Transverse colon (tissue), 4 donors: ENCODE measurements at regions not wholly inside any gene's neighbourhood (a gene's known extent, or its start where the extent isn't known, plus 50 kb on each side); places are given as distances from the start of the nearest gene placed in this dataset.

Experiments
- DNase-seq: peaks from one replicate; pipeline ENCODE4 v3.0.0-alpha.2; 2019
- H3K27ac ChIP-seq, 4 donors: fragments of 200-600 bp; sonication (generic); 2 replicates each; pipeline ENCODE4 v1.5.1; 2016 to 2018; ENCODE audit warnings: inconsistent platforms in 4 of 4
- H3K27me3 ChIP-seq: fragments of 200-600 bp; sonication (generic); 2 replicates; pipeline ENCODE4 v1.5.1; 2017; ENCODE audit warnings: inconsistent platforms
- H3K36me3 ChIP-seq, 4 donors: fragments of 200-600 bp; sonication (generic); 2 replicates each; pipeline ENCODE4 v1.5.1; 2017 to 2019; ENCODE audit warnings: inconsistent platforms in 4 of 4
- H3K4me1 ChIP-seq, 4 donors: fragments of 200-600 bp; sonication (generic); 2 replicates each; pipeline ENCODE4 v1.5.1; 2017 to 2020; ENCODE audit warnings: inconsistent platforms in 4 of 4
- H3K4me3 ChIP-seq, 4 donors: fragments of 200-600 bp; sonication (generic); 1 replicate in 1 of 4; 2 replicates in 3 of 4; pipeline versions ENCODE4 v1.5.1 to v1.6.1; 2017 to 2019; ENCODE audit warnings: inconsistent platforms in 4 of 4
- H3K9me3 ChIP-seq, 2 donors: fragments of 200-600 bp; sonication (generic); 2 replicates each; pipeline ENCODE4 v1.5.1; 2017 to 2019; ENCODE audit warnings: inconsistent platforms in 2 of 2
- EP300 ChIP-seq: sonication (generic); formaldehyde crosslinking; IDR thresholded peaks from one replicate; pipeline ENCODE4 v1.6.1; 2017; ENCODE audit warnings: antibody characterized with exemption, low read depth
- POLR2A ChIP-seq: fragments of 450-650 bp; IDR thresholded peaks from one replicate; pipeline ENCODE4 v1.6.1; 2016; ENCODE audit warnings: antibody characterized with exemption, mild to moderate bottlenecking, moderate library complexity
- POLR2AphosphoS5 ChIP-seq, 3 donors: sonication (generic); formaldehyde crosslinking; IDR thresholded peaks; one replicate each; pipeline ENCODE4 v1.6.1; 2016; ENCODE audit warnings: antibody characterized with exemption in 3 of 3
- WGBS, 2 donors: methylation state at CpG; one replicate each; pipeline ENCODE4 v1.1.5; 2018; ENCODE audit warnings: low coverage in 1 of 2; 5-methylcytosine and 5-hydroxymethylcytosine counted together
- in situ Hi-C, 4 donors: fragments of 200-750 bp; cut with MboI; loops; one replicate each; pipeline versions ENCODE4 v1.15.0 to v1.15.1; 2017; ENCODE audit warnings: low sequenced_read_pairs in 3 of 4, low pct_ligation_motif_present in 1 of 4, low pct_unique_long_range_greater_than_20kb in 1 of 4
- intact Hi-C: fragments of 100-400 bp; cut with DNase I; formaldehyde crosslinking; loops from one replicate; pipeline ENCODE4 v1.15.1; 2023; ENCODE audit warnings: low total_unique reads
- TF ChIP-seq, protein P1 (sequence below), 5 experiments: fragments of 200-600 bp in 3 of 5; fragments of 450-650 bp in 2 of 5; sonication (generic) in 3 of 5; IDR thresholded peaks; 1 replicate in 2 of 5; 2 replicates in 3 of 5; pipeline ENCODE4 v1.5.1; 2016 to 2017; ENCODE audit warnings: antibody characterized with exemption in 5 of 5, inconsistent platforms in 3 of 5, mild to moderate bottlenecking in 2 of 5, moderate library complexity in 1 of 5

DNA sequence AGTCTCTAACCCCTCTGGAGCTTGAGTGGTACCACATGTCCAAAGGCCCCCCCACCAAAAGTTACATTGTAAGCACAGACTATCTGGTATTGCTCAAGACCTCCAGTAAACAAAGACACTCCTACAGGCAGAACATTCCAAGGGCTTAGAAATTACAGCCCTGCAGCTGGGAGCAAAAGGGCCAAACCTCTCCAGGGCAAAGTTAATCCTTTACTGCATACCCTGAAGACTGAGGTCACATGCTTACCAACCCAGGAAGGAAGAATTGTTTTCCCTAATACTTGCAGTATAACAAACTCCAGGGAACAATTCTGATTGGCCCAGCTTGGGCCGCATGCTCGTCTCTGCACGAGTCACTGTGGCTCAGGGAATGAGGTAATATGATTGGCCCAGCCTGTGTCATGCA lies 266.1 kb upstream of the NR2F2 start:
- no peak overlapping the region for H3K27ac ChIP-seq
- in situ Hi-C loops: no loop called here
- TF ChIP-seq POLR2AphosphoS5 (IDR thresholded peaks at IDR 0.05): no peak
- TF ChIP-seq, protein P1, sequence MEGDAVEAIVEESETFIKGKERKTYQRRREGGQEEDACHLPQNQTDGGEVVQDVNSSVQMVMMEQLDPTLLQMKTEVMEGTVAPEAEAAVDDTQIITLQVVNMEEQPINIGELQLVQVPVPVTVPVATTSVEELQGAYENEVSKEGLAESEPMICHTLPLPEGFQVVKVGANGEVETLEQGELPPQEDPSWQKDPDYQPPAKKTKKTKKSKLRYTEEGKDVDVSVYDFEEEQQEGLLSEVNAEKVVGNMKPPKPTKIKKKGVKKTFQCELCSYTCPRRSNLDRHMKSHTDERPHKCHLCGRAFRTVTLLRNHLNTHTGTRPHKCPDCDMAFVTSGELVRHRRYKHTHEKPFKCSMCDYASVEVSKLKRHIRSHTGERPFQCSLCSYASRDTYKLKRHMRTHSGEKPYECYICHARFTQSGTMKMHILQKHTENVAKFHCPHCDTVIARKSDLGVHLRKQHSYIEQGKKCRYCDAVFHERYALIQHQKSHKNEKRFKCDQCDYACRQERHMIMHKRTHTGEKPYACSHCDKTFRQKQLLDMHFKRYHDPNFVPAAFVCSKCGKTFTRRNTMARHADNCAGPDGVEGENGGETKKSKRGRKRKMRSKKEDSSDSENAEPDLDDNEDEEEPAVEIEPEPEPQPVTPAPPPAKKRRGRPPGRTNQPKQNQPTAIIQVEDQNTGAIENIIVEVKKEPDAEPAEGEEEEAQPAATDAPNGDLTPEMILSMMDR (IDR thresholded peaks at IDR 0.05): no peak
- TF ChIP-seq POLR2A: no peak
- TF ChIP-seq EP300: no peak
- no peaks in the 10 kb centered on the region for H3K9me3 ChIP-seq
- DNase-seq: no peak
- 67 to 86% methylated on average over 3 of the region's 3 CpGs for WGBS, 2 donors
- intact Hi-C loops: no loop called here
- no peaks in the 10 kb centered on the region for H3K4me1 ChIP-seq
- H3K4me3 ChIP-seq: no peak overlapping the region
- no peaks in the 10 kb centered on the region for H3K36me3 ChIP-seq
- H3K27me3 ChIP-seq: no peaks in the 10 kb centered on the region

DNA sequence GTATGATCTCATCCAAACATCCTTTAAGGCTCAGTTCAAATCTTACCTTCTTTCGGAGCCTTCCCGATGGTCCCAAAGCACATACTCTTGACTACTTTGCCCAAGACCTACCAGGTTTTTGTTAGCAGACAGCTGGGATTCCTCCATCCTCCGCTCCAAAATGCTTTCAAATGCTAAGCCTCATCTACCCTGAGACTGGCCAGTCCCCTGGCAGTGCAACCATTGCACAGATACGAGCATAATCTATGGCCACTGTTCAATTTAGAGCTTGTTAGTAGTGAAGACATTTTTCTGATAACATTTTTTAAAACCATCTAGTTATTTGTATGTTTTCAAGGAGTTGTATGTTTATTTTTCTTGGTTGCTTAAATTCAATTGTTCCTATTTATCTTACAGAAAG lies 264.4 kb upstream of the NR2F2 start:
- H3K4me1 ChIP-seq: no peaks in the 10 kb centered on the region
- no peak for DNase-seq
- H3K27ac ChIP-seq: no peak overlapping the region
- no peaks in the 10 kb centered on the region for H3K36me3 ChIP-seq
- in situ Hi-C loops (no loop called here), intact Hi-C loops (no loop called here)
- no peak for TF ChIP-seq EP300
- TF ChIP-seq, protein P1 (IDR thresholded peaks at IDR 0.05): no peak
- TF ChIP-seq POLR2A: no peak
- TF ChIP-seq POLR2AphosphoS5 (IDR thresholded peaks at IDR 0.05): no peak
- H3K9me3 ChIP-seq: no peaks in the 10 kb centered on the region
- WGBS, 2 donors: 79% methylated on average over 4 of the region's 4 CpGs
- H3K4me3 ChIP-seq: no peak overlapping the region
- H3K27me3 ChIP-seq: no peaks in the 10 kb centered on the region

DNA sequence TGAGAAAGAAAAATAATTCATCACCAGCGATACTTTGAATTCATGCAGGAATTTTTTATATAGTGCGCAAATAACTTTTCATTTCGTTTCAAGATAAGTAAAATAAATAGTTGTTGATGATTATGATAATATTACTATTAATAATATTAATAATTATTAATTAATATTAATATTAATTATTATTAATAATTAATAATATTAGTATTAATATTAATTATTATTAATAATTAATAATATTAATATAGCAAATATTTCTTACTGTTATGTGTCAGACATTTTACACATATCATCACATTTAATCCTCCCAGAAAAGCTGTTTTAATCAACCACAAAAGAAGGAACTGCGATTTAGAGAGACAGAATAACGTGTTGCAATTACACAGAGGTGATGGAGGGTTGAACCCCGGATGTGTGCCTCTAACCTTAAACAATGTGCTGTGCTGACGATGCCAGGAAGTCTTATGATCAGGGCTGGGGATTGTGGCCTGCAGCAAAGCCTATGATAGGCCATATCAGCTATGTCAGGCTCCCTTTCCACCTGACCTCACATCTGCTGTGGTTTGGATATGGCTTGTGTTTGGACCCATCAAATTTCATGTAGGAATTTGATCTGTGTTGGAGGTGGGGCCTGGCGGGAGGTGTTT lies 263.5 kb upstream of the NR2F2 start:
- WGBS, 2 donors: 77 to 79% methylated on average over 7 to 8 of the region's 8 CpGs
- no peaks in the 10 kb centered on the region for H3K36me3 ChIP-seq
- H3K4me1 ChIP-seq: no peaks in the 10 kb centered on the region
- no peak overlapping the region for H3K27ac ChIP-seq
- no peaks in the 10 kb centered on the region for H3K27me3 ChIP-seq
- no peaks in the 10 kb centered on the region for H3K9me3 ChIP-seq
- no peak for TF ChIP-seq POLR2AphosphoS5 (IDR thresholded peaks at IDR 0.05)
- TF ChIP-seq POLR2A: no peak
- TF ChIP-seq EP300: no peak
- TF ChIP-seq, protein P1 (IDR thresholded peaks at IDR 0.05): no peak
- intact Hi-C loops: no loop called here
- H3K4me3 ChIP-seq: no peak overlapping the region
- no peak for DNase-seq
- in situ Hi-C loops: no loop called here

DNA sequence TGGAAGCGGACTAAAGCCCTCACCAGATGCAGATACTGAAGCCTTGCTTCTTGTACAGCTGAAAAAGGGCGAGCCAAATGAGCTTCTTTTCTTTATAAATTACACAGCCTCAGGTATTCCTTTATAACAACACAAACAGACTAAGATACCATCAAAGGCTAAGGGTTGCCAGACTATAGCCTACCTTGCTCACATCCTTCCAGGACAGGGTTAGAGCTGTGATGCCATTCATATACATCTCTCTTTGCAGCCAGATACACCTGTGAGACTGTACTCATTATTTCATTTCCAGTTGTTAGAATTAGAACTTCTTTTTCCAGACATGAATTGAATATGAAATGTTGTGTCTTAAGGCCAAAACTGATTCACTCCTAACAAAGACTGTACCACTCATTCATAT lies 262.8 kb upstream of the NR2F2 start:
- WGBS, 2 donors: 86% methylated on average over 2 of the region's 2 CpGs; no CpG with 5 or more reads in 1 of the 2 donors
- no peaks in the 10 kb centered on the region for H3K9me3 ChIP-seq
- H3K36me3 ChIP-seq: no peaks in the 10 kb centered on the region
- H3K27ac ChIP-seq: no peak overlapping the region
- in situ Hi-C loops: no loop called here
- TF ChIP-seq POLR2A (no peak), EP300 (no peak), POLR2AphosphoS5 (IDR thresholded peaks at IDR 0.05) (no peak)
- TF ChIP-seq, protein P1 (IDR thresholded peaks at IDR 0.05): no peak
- DNase-seq: no peak
- no peaks in the 10 kb centered on the region for H3K4me1 ChIP-seq
- intact Hi-C loops: no loop called here
- no peak overlapping the region for H3K4me3 ChIP-seq
- H3K27me3 ChIP-seq: no peaks in the 10 kb centered on the region
